HCT116 (cell line): ENCODE measurements at regions not wholly inside any gene's neighbourhood (a gene's known extent, or its start where the extent isn't known, plus 50 kb on each side); places are given as distances from the start of the nearest gene placed in this dataset.
"Not testable (repeated sequence)": the region's sequence is repeated elsewhere in the genome, so short reads cannot be mapped to it uniquely, and the experiment has no call there.

ENCODE experiments used
- CEBPB ChIP-seq: IDR thresholded peaks from 2 replicates; pipeline ENCODE4 v1.6.1; 2012; ENCODE audit warnings: low read depth
- SRF ChIP-seq: IDR thresholded peaks from 2 replicates; pipeline ENCODE4 v1.6.1; 2012; ENCODE audit warnings: low read depth
- YY1 ChIP-seq: IDR thresholded peaks from 2 replicates; pipeline ENCODE4 v1.6.1; 2011; ENCODE audit warnings: low read length, low read depth, moderate library complexity, mild to moderate bottlenecking; ENCODE audit not compliant: insufficient replicate concordance; ENCODE audit errors: extremely low read depth
- TF ChIP-seq, protein P1 (sequence below), 3 experiments: fragments of 200-600 bp in 1 of 3; sonication (generic) in 1 of 3; IDR thresholded peaks in 2 of 3; conservative IDR thresholded peaks in 1 of 3; 2 replicates each; pipeline ENCODE4 v1.5.1; 2012 to 2017; ENCODE audit warnings: low read depth in 2 of 3, low read length in 2 of 3, antibody characterized with exemption in 1 of 3, borderline replicate concordance in 1 of 3, control low read depth in 1 of 3, mild to moderate bottlenecking in 1 of 3, mixed read lengths in 1 of 3, mixed run types in 1 of 3, moderate library complexity in 1 of 3; ENCODE audit not compliant: insufficient read depth in 1 of 3

DNA sequence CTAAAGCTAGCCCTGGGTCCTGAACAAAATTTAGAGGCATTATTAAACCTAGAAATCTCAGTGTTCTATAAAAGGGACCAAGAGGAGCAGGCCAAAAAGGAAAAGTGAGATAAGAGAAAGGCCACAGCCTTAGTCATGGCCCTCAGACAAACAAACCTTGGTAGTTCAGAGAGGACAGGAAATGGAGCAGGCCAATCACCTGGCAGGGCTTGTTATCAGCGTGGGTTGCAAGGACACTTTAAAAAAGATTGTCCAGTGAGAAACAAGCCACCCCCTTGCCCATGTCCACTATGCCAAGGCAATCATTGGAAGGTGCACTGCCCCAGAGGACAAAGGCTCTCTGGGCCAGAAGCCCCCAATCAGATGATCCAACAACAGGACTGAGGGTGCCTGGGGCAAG, 213.3 kb upstream of the CXADR start:
- not testable (repeated sequence) for TF ChIP-seq SRF, YY1, CEBPB
- TF ChIP-seq, protein P1, sequence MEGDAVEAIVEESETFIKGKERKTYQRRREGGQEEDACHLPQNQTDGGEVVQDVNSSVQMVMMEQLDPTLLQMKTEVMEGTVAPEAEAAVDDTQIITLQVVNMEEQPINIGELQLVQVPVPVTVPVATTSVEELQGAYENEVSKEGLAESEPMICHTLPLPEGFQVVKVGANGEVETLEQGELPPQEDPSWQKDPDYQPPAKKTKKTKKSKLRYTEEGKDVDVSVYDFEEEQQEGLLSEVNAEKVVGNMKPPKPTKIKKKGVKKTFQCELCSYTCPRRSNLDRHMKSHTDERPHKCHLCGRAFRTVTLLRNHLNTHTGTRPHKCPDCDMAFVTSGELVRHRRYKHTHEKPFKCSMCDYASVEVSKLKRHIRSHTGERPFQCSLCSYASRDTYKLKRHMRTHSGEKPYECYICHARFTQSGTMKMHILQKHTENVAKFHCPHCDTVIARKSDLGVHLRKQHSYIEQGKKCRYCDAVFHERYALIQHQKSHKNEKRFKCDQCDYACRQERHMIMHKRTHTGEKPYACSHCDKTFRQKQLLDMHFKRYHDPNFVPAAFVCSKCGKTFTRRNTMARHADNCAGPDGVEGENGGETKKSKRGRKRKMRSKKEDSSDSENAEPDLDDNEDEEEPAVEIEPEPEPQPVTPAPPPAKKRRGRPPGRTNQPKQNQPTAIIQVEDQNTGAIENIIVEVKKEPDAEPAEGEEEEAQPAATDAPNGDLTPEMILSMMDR (IDR thresholded peaks at IDR 0.05 in 2 of 3, conservative IDR thresholded peaks at IDR 0.05 in 1 of 3; ENCODE audit: borderline replicate concordance in 1 of 3, insufficient read depth in 1 of 3, low read depth in 2 of 3, low read length in 2 of 3) = not testable (repeated sequence)
